Bone marrow (tissue), 2 donors: ENCODE measurements at regions not wholly inside any gene's neighbourhood (a gene's known extent, or its start where the extent isn't known, plus 50 kb on each side); places are given as distances from the start of the nearest gene placed in this dataset.

ENCODE experiments used
- DNase-seq, 2 donors: peaks; one replicate each; lab custom pipeline; 2025; lab: John Stamatoyannopoulos, UW

- no peak for DNase-seq
These were observed 290.0 kb downstream of the HAO1 start for GRCh38 chr20:7650086-7650879.

GRCh38 chr20:7654231-7654630 lies 286.0 kb downstream of the HAO1 start:
- no peak for DNase-seq

GRCh38 chr20:7656687-7657467 lies 283.4 kb downstream of the HAO1 start:
- DNase-seq: no peak

GRCh38 chr20:7657569-7657968 lies 282.7 kb downstream of the HAO1 start:
- no peak for DNase-seq

- no peak for DNase-seq
These were observed 280.1 kb downstream of the HAO1 start for GRCh38 chr20:7660165-7660564.

GRCh38 chr20:7665376-7665775 lies 274.9 kb downstream of the HAO1 start:
- no peak for DNase-seq

- DNase-seq: no peak
These were observed 273.1 kb downstream of the HAO1 start for GRCh38 chr20:7667194-7667593.

GRCh38 chr20:7672571-7672970 lies 267.7 kb downstream of the HAO1 start:
- no peak for DNase-seq

- no peak for DNase-seq
These were observed 266.4 kb downstream of the HAO1 start for GRCh38 chr20:7673841-7674240.

GRCh38 chr20:7682916-7683315 lies 257.3 kb downstream of the HAO1 start:
- no peak for DNase-seq

- DNase-seq: no peak
These were observed 253.2 kb downstream of the HAO1 start for GRCh38 chr20:7687065-7687464.

- no peak for DNase-seq
These were observed 251.1 kb downstream of the HAO1 start for GRCh38 chr20:7689151-7689550.

GRCh38 chr20:7691647-7692269 lies 248.5 kb downstream of the HAO1 start:
- DNase-seq: no peak

- no peak for DNase-seq
These were observed 247.8 kb downstream of the HAO1 start for GRCh38 chr20:7692478-7692877.

GRCh38 chr20:7693761-7694160 lies 246.5 kb downstream of the HAO1 start:
- no peak for DNase-seq

- DNase-seq: no peak
These were observed 245.2 kb downstream of the HAO1 start for GRCh38 chr20:7695051-7695495.

- no peak for DNase-seq
These were observed 244.6 kb downstream of the HAO1 start for GRCh38 chr20:7695635-7696034.

- DNase-seq: no peak
These were observed 243.9 kb downstream of the HAO1 start for GRCh38 chr20:7696311-7696710.

- DNase-seq: no peak
These were observed 238.1 kb downstream of the HAO1 start for GRCh38 chr20:7702141-7702540.

- no peak for DNase-seq
These were observed 236.7 kb downstream of the HAO1 start for GRCh38 chr20:7703551-7703961.

GRCh38 chr20:7703996-7704395 lies 236.3 kb downstream of the HAO1 start:
- no peak for DNase-seq

GRCh38 chr20:7708112-7708511 lies 232.1 kb downstream of the HAO1 start:
- DNase-seq: no peak

GRCh38 chr20:7708782-7709181 lies 231.5 kb downstream of the HAO1 start:
- DNase-seq: no peak
